CD4-positive, alpha-beta T cell (primary cell): ENCODE measurements at regions not wholly inside any gene's neighbourhood (a gene's known extent, or its start where the extent isn't known, plus 50 kb on each side); places are given as distances from the start of the nearest gene placed in this dataset.

Experiments used
- ATAC-seq: fragments of 200-7000 bp; cut with Tn5 transposase; one replicate; pipeline ENCODE4 v1.10.0; 2022; ENCODE audit warnings: mild to moderate bottlenecking; ENCODE audit not compliant: poor library complexity
- CTCF ChIA-PET: fragments of 350-600 bp; sonication (Branson Sonifier 250); formaldehyde crosslinking; loops from one replicate; lab custom pipeline; 2021; ENCODE audit warnings: antibody characterized with exemption, inconsistent platforms; lab: Charles Lee
- POLR2A ChIA-PET: fragments of 350-600 bp; sonication (Branson Sonifier 250); formaldehyde crosslinking; loops from one replicate; lab custom pipeline; 2021; ENCODE audit warnings: antibody characterized with exemption, inconsistent platforms; lab: Charles Lee
- DNase-seq, 14 experiments: peaks; one replicate each; pipeline ENCODE4 v3.0.0-alpha.2; 2013 to 2020; ENCODE audit warnings: mixed read lengths in 2 of 14
- H3K27ac ChIP-seq, 2 donors: one replicate each; pipeline versions ENCODE4 v1.5.1 to v1.7.0; 2013; ENCODE audit warnings: low read length in 2 of 2, low read depth in 1 of 2, mild to moderate bottlenecking in 1 of 2
- H3K27me3 ChIP-seq, 2 experiments: 1 replicate in 1 of 2; 2 replicates in 1 of 2; pipeline versions ENCODE4 v1.6.1 to v1.7.0; 2013; ENCODE audit warnings: low read length in 2 of 2, control low read depth in 1 of 2, mild to moderate bottlenecking in 1 of 2, moderate library complexity in 1 of 2; ENCODE audit not compliant: insufficient read depth in 2 of 2, control insufficient read depth in 1 of 2
- H3K36me3 ChIP-seq: one replicate; pipeline ENCODE4 v1.6.1; 2013; ENCODE audit warnings: low read length, control low read depth; ENCODE audit not compliant: insufficient read depth
- H3K4me1 ChIP-seq: one replicate; pipeline ENCODE4 v1.6.1; 2013; ENCODE audit warnings: low read length, control low read depth; ENCODE audit not compliant: insufficient read depth
- H3K4me3 ChIP-seq: one replicate; pipeline ENCODE4 v1.5.1; 2013; ENCODE audit warnings: mild to moderate bottlenecking, low read length, moderate library complexity
- H3K9me3 ChIP-seq, 2 experiments: 1 replicate in 1 of 2; 2 replicates in 1 of 2; pipeline versions ENCODE4 v1.6.1 to v1.7.0; 2013; ENCODE audit warnings: low read length in 2 of 2, mild to moderate bottlenecking in 2 of 2, control low read depth in 1 of 2, moderate library complexity in 1 of 2; ENCODE audit not compliant: control insufficient read depth in 1 of 2, insufficient read depth in 1 of 2
- H3K27ac Mint-ChIP-seq: one replicate; pipeline ENCODE4 v1.8.0; 2020; ENCODE audit warnings: mixed read lengths
- H3K27me3 Mint-ChIP-seq: one replicate; pipeline ENCODE4 v1.8.0; 2021; ENCODE audit warnings: mixed read lengths
- H3K36me3 Mint-ChIP-seq: one replicate; pipeline ENCODE4 v1.8.0; 2021; ENCODE audit warnings: low read depth, mixed read lengths
- H3K4me1 Mint-ChIP-seq: one replicate; pipeline ENCODE4 v1.8.0; 2021; ENCODE audit warnings: low read depth, mixed read lengths
- H3K4me3 Mint-ChIP-seq: one replicate; pipeline ENCODE4 v1.8.0; 2020; ENCODE audit warnings: mild to moderate bottlenecking, mixed read lengths
- H3K9me3 Mint-ChIP-seq: one replicate; pipeline ENCODE4 v1.8.0; 2020; ENCODE audit warnings: mixed read lengths
- CTCF ChIP-seq: fragments of 200-600 bp; IDR thresholded peaks from one replicate; pipeline ENCODE4 v1.8.0; 2022; ENCODE audit warnings: antibody characterized with exemption, mild to moderate bottlenecking
- intact Hi-C, 2 experiments: fragments of 100-400 bp; cut with DNase I in 1 of 2; cut with micrococcal nuclease in 1 of 2; formaldehyde crosslinking; loops; one replicate each; pipeline versions ENCODE4 v1.15.1 to v1.9.0; 2023 to 2025; cut with DNase I, micrococcal nuclease

- H3K4me1 Mint-ChIP-seq: no peaks in the 10 kb centered on the region
- Histone ChIP-seq H3K36me3 (no peaks in the 10 kb centered on the region), H3K27me3 (no peaks in the 10 kb centered on the region), H3K27ac (no peak overlapping the region), H3K9me3 (no peaks in the 10 kb centered on the region), H3K4me3 (no peak overlapping the region), H3K4me1 (no peaks in the 10 kb centered on the region)
- ChIA-PET CTCF (no interaction called here), POLR2A (no interaction called here)
- TF ChIP-seq CTCF: no peak
- no peaks in the 10 kb centered on the region for H3K9me3 Mint-ChIP-seq
- ATAC-seq (no peak), DNase-seq (no peak)
- no peaks in the 10 kb centered on the region for H3K36me3 Mint-ChIP-seq
- peaks cover 6% of the 10 kb centered on the region for H3K27me3 Mint-ChIP-seq
- intact Hi-C loops: no loop called here
- H3K27ac Mint-ChIP-seq: no peak overlapping the region
- H3K4me3 Mint-ChIP-seq: no peak overlapping the region
Measured at GRCh38 chr2:157180359-157180758, 77.1 kb upstream of the GALNT5 start.

GRCh38 chr2:157181234-157181633 lies 76.3 kb upstream of the GALNT5 start:
- no peak overlapping the region for H3K4me3 ChIP-seq
- H3K27me3 Mint-ChIP-seq: peaks cover 15% of the 10 kb centered on the region
- no peak for DNase-seq
- ATAC-seq: no peak
- H3K4me1 ChIP-seq: no peaks in the 10 kb centered on the region
- H3K9me3 Mint-ChIP-seq: no peaks in the 10 kb centered on the region
- POLR2A ChIA-PET: no interaction called here
- H3K9me3 ChIP-seq: no peaks in the 10 kb centered on the region
- H3K27me3 ChIP-seq: no peaks in the 10 kb centered on the region
- H3K36me3 Mint-ChIP-seq: no peaks in the 10 kb centered on the region
- H3K27ac Mint-ChIP-seq: no peak overlapping the region
- TF ChIP-seq CTCF: no peak
- CTCF ChIA-PET: no interaction called here
- H3K27ac ChIP-seq: no peak overlapping the region
- no peaks in the 10 kb centered on the region for H3K4me1 Mint-ChIP-seq
- H3K36me3 ChIP-seq: no peaks in the 10 kb centered on the region
- H3K4me3 Mint-ChIP-seq: no peak overlapping the region
- intact Hi-C loops: no loop called here

- ATAC-seq (no peak), DNase-seq (no peak)
- Histone ChIP-seq H3K36me3 (no peaks in the 10 kb centered on the region), H3K4me3 (no peak overlapping the region), H3K9me3 (no peaks in the 10 kb centered on the region), H3K4me1 (no peaks in the 10 kb centered on the region), H3K27me3 (no peaks in the 10 kb centered on the region), H3K27ac (no peak overlapping the region)
- POLR2A ChIA-PET: no interaction called here
- no peak overlapping the region for H3K27ac Mint-ChIP-seq
- H3K27me3 Mint-ChIP-seq: peaks cover 16% of the 10 kb centered on the region
- no peaks in the 10 kb centered on the region for H3K36me3 Mint-ChIP-seq
- no peaks in the 10 kb centered on the region for H3K4me1 Mint-ChIP-seq
- no peak for TF ChIP-seq CTCF
- CTCF ChIA-PET: no interaction called here
- H3K9me3 Mint-ChIP-seq: no peaks in the 10 kb centered on the region
- intact Hi-C loops: no loop called here
- no peak overlapping the region for H3K4me3 Mint-ChIP-seq
Measured at GRCh38 chr2:157182204-157182709, 75.2 kb upstream of the GALNT5 start.
